RWPE1 (cell line): ENCODE measurements at regions not wholly inside any gene's neighbourhood (a gene's known extent, or its start where the extent isn't known, plus 50 kb on each side); places are given as distances from the start of the nearest gene placed in this dataset.

Experiments used
- CTCF ChIA-PET: fragments of 350-600 bp; sonication (Branson Sonifier 250); formaldehyde crosslinking; extraction: SDS; loops from one replicate; lab custom pipeline; 2021; lab: Yijun Ruan, JAX
- POLR2A ChIA-PET: fragments of 400-600 bp; formaldehyde crosslinking; extraction: SDS; loops from one replicate; lab custom pipeline; 2020; ENCODE audit warnings: antibody characterized with exemption; ENCODE audit not compliant: low non-redundant PET; lab: Yijun Ruan, JAX
- DNase-seq: peaks from one replicate; pipeline ENCODE4 v3.0.0; 2012; ENCODE audit warnings: low spot score
- H3K27ac ChIP-seq: fragments of 450-650 bp; 2 replicates; pipeline ENCODE4 v1.5.1; 2017
- CTCF ChIP-seq: fragments of 450-650 bp; conservative IDR thresholded peaks from 2 replicates; pipeline ENCODE4 v1.5.1; 2017; ENCODE audit warnings: low read depth, mild to moderate bottlenecking

GRCh38 chr16:64749346-64749745 lies 372.5 kb downstream of the CDH11 start:
- ChIA-PET CTCF (no interaction called here), POLR2A (no interaction called here)
- H3K27ac ChIP-seq, result no peak overlapping the region
- no peak for TF ChIP-seq CTCF
- DNase-seq, result no peak

GRCh38 chr16:64745258-64745930 lies 376.5 kb downstream of the CDH11 start:
- TF ChIP-seq CTCF, result no peak
- no peak for DNase-seq
- H3K27ac ChIP-seq, result no peak overlapping the region
- POLR2A ChIA-PET, result no interaction called here
- CTCF ChIA-PET, result no interaction called here

- CTCF ChIA-PET, result no interaction called here
- POLR2A ChIA-PET, result no interaction called here
- TF ChIP-seq CTCF, result no peak
- no peak overlapping the region for H3K27ac ChIP-seq
- DNase-seq, result no peak
Observed at GRCh38 chr16:64742455-64743223, 379.2 kb downstream of the CDH11 start.

GRCh38 chr16:64740261-64740660 lies 381.6 kb downstream of the CDH11 start:
- H3K27ac ChIP-seq, result no peak overlapping the region
- ChIA-PET CTCF (no interaction called here), POLR2A (no interaction called here)
- no peak for DNase-seq
- no peak for TF ChIP-seq CTCF

GRCh38 chr16:64738321-64738960 lies 383.4 kb downstream of the CDH11 start:
- CTCF ChIA-PET, result no interaction called here
- DNase-seq, result peak; percentile 1
- POLR2A ChIA-PET, result no interaction called here
- TF ChIP-seq CTCF, result no peak
- no peak overlapping the region for H3K27ac ChIP-seq

- CTCF ChIA-PET, result no interaction called here
- no peak for DNase-seq
- no peak overlapping the region for H3K27ac ChIP-seq
- TF ChIP-seq CTCF, result no peak
- POLR2A ChIA-PET, result no interaction called here
Observed at GRCh38 chr16:64736857-64737256, 385.0 kb downstream of the CDH11 start.
